OCI-LY1 (cell line): ENCODE measurements at regions not wholly inside any gene's neighbourhood (a gene's known extent, or its start where the extent isn't known, plus 50 kb on each side); places are given as distances from the start of the nearest gene placed in this dataset.

Source experiments
- EZH2 ChIP-seq: fragments of 200-600 bp; sonication (generic), shearing (Covaris generic); IDR thresholded peaks from 2 replicates; pipeline ENCODE4 v1.8.0; 2017; ENCODE audit warnings: borderline replicate concordance, mixed run types, mild to moderate bottlenecking, antibody characterized with exemption, low read length, moderate library complexity, mixed read lengths
- TF ChIP-seq, protein P1 (sequence below): fragments of 200-600 bp; sonication (generic), shearing (Covaris generic); IDR thresholded peaks from 2 replicates; pipeline ENCODE4 v1.5.1; 2017; ENCODE audit warnings: mild to moderate bottlenecking, antibody characterized with exemption, low read length, moderate library complexity, mixed read lengths

DNA sequence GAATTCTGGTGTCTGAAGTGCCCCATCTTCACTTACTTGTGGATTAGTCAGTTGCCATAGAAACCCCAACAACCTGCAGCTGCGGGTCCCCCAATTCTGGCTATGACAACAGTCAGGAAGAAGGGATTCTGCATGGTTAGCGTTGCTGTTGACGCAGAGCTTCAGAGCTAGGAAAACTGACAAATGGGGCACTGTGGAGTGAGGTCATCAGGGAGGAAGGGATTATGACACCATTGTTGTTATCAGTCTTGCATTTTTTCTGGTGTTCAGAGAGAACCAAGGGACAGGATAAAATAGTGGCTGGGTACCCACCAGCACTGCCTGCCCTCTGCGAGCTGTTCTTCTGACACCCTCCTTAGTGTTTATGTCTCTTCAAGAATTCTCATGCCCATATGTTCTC lies 367.7 kb upstream of the ARRDC4 start:
- TF ChIP-seq, protein P1, sequence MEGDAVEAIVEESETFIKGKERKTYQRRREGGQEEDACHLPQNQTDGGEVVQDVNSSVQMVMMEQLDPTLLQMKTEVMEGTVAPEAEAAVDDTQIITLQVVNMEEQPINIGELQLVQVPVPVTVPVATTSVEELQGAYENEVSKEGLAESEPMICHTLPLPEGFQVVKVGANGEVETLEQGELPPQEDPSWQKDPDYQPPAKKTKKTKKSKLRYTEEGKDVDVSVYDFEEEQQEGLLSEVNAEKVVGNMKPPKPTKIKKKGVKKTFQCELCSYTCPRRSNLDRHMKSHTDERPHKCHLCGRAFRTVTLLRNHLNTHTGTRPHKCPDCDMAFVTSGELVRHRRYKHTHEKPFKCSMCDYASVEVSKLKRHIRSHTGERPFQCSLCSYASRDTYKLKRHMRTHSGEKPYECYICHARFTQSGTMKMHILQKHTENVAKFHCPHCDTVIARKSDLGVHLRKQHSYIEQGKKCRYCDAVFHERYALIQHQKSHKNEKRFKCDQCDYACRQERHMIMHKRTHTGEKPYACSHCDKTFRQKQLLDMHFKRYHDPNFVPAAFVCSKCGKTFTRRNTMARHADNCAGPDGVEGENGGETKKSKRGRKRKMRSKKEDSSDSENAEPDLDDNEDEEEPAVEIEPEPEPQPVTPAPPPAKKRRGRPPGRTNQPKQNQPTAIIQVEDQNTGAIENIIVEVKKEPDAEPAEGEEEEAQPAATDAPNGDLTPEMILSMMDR: no peak
- TF ChIP-seq EZH2: no peak
